Sciatic nerve (tissue), 2 donors: ENCODE measurements at regions not wholly inside any gene's neighbourhood (a gene's known extent, or its start where the extent isn't known, plus 50 kb on each side); places are given as distances from the start of the nearest gene placed in this dataset.
"Not testable (repeated sequence)": the region's sequence is repeated elsewhere in the genome, so short reads cannot be mapped to it uniquely, and the experiment has no call there.

ENCODE experiments used
- ATAC-seq: fragments of 200-7000 bp; cut with Tn5 transposase; one replicate; pipeline ENCODE4 v1.9.1; 2020; ENCODE audit warnings: mild to moderate bottlenecking, moderate library complexity
- DNase-seq: peaks from one replicate; pipeline ENCODE4 v3.0.0-alpha.2; 2020; ENCODE audit warnings: low spot score
- intact Hi-C: fragments of 100-400 bp; cut with DNase I; formaldehyde crosslinking; loops from one replicate; pipeline ENCODE4 v1.14.2; 2022
- donor health status: DM: no; HTN: no; CAD: no.
- donor health status: DM: no; HTN: no; CAD: no.

DNA sequence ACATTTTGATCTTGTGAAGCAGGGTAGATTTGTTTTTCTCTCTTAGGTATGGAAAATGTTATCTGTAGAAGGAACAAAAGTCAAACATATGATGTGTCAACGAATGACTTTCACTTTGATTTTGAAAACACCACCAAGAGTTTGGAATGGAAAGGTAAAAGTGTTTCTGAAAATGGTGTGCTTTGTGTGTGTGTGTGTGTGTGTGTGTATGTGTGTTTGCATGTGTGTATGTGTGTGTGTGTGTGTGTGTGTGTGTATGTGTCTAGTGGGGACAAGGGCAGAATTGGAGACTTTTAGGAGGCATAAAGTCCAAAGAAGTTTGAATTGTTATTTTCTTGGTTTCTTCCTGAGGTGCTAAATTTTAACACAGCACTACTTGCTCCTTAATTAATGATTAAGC lies 115.4 kb upstream of the PRKCQ start:
- ATAC-seq, result no peak
- intact Hi-C loops, result no loop called here
- DNase-seq, result no peak

DNA sequence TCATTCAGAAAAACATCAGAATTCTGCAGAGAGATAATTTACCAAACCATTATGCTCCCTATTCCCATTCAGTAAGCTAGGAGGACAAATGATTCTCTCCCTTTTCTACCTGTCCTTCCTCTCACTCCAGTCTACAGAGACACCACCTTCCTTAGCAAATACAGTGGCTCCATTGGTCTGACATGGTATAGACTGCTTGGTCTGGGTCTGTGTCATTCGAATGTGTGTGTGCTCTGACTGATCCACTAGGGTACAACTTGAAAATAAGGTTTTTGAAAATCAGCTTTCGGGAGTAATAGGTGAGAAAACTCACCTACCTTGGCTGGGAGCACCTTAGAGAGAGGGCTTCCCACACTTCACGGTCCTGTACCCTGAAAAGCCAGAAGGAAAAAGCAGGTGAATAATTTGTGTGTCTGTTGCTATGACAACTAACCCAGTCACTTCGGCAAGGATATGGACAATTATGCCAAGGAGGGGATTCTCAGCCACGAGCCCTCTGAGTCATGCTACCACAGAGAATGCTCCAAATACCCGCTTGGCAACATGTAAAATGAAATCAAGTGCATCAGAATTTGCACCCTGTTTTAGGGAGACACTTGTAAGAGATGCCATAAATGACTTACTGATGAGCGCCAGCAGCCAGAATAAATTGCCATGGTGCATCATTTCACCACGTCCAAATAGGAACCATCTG lies 114.5 kb upstream of the PRKCQ start:
- no peak for ATAC-seq
- intact Hi-C loops, result no loop called here
- no peak for DNase-seq

DNA sequence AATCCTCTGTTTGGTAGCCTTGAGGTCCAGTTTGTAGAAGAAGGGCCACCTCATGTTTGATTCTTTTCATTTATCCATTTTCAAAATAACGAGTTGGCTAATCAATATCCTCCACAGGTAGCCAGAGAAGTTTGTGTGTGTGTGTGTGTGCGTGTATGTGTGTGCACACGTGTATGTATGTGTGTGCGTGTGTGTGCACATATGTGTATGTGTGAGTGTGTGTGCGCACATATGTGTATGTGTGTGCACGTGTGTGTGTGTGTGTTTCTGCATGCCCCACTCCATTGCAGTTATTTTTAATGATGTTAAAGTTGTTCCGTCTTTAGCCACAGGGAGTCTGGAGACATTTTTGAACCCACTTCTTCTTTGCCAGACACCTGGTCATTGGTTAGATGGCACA lies 112.8 kb upstream of the PRKCQ start:
- intact Hi-C loops, result no loop called here
- ATAC-seq (no peak), DNase-seq (no peak)

DNA sequence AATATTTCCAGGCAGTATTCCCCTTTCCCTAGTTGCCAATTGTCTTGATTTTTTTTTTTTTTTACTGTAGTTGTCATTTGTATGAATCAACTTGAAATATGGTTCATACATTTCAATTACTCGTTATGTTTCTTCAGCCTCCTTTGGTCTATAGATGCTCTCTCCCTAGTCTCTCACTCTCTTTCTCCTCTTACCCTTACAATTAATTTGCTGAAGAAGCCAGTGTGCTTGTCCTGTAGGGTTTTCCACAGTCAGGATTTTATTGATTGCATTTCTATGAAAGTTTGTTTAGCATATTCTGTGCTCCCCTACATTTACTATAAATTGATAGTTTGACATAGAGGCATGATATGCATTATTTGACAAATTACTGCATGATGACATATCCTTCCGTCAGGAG lies 112.0 kb upstream of the PRKCQ start:
- no peak for ATAC-seq
- intact Hi-C loops, result no loop called here

DNA sequence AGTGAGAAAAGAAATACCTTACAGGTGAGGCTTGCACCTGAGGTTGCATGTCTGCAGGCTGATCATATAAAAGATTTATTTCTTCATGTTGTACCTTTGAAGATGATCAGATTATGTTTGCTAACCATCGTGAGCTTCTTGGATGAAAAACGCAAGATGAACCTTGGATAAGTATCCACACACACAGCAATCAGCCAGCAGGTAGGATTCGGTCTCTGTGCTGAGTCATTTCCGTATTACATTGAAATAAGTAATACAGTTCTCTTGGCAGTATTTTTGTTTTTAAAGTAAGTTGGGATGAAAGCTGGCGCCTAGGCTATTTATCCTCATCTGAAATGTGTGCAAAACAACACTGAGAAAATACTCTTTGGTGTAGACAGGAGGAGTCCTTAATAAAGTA lies 109.0 kb upstream of the PRKCQ start:
- no peak for ATAC-seq
- intact Hi-C loops, result no loop called here

More for the DNA sequence above, 112.0 kb upstream of the PRKCQ start:
- DNase-seq, result no peak

DNA sequence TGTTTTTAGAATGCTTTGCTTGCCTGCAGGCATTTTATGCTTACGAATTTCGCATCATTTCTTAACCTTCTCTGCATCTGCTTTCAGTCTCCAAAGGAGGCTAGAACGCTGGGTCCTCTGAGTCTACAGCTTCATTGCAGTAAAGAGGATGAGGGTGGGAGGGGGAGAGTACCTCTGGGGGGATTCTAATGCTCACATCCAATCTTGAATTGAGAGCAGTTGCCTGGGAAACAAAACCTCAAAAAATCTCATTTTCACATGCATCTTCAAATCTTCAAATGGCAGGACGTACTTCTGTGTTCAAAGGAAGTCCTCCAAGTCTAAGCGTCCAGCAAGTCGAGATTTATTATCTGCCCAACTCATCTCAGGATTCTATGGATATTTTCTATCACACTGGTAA lies 100.7 kb upstream of the PRKCQ start:
- ATAC-seq, result no peak
- intact Hi-C loops, result no loop called here
- DNase-seq, result no peak

More for the DNA sequence above, 109.0 kb upstream of the PRKCQ start:
- no peak for DNase-seq

DNA sequence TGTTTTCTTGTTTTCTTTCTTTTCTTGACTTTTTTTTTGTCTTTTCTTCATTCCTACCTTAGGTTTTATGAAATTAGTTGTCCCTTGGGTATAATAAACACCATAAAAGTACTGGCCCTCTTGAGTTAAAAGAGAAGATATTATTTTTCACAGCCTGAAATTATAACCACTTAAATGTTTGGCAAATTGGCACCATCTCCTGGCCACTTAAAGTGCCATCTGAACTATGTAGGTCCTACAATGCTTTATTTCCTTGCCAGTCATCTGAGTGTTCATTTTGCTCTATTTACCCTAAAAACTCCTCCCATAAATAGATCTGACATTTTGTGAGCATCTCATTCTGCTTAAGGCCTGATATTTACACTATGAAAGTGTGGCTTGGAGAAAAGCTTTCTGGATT lies 98.9 kb upstream of the PRKCQ start:
- ATAC-seq (no peak), DNase-seq (no peak)
- intact Hi-C loops, result no loop called here

DNA sequence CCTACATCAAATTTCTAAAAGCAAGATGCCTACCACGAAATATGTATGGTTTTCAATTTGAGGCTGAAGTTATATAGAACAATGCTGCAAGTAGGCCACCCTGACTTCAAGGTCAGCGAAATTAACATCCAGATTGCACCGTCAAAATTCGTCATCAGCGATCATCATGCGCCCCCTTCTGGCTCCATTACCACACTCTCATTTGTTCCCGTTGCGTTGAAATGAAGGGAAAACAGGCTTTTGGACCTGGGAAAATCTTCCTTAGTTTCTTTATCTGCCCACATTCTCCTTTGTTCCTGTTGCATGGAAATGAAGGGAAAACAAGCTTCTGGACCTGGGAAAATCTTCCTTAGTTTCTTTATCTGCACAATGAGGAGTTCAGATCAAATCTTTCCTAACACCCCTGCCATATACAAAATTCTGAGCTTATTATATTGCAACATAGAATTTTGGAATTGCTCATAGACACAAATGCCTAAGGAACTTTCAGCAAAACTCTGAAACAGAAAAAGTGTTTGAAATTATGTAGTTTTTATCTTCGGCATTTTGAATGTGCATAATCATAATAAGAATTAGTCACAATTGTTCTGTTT lies 98.2 kb upstream of the PRKCQ start:
- DNase-seq (peak; percentile 67), ATAC-seq (peak; percentile 55)
- intact Hi-C loops, result no loop called here

DNA sequence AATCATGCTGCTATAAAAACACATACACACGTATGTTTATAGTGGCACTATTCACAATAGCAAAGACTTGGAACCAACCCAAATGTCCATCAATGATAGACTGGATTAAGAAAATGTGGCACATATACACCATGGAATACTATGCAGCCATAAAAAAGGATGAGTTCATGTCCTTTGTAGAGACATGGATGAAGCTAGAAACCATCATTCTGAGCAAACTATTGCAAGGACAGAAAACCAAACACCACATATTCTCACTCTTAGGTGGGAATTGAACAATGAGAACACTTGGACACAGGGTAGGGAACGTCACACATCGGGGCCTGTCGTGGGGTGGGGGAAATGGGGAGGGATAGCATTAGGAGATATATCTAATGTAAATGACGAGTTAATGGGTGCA lies 97.1 kb upstream of the PRKCQ start:
- intact Hi-C loops, DNase-seq, ATAC-seq: not testable (repeated sequence)

DNA sequence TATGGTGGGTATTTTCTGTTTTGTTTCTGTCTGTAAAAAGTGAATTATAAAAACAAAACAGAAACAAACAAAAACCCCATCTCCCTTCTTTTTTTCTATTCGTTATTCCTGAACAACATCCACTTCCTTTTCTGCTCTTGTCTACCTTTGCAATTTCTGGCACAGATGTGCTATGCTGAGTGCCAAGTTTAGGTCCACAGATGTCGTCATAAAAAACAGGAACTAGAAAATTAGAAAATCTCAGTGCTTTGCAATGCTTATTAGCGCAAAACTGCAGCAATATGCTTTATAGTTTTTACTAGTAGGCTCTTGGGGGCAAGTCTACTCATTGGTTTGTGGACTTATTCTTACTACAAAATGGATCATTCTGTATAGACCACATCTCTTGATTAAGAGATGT lies 94.2 kb upstream of the PRKCQ start:
- ATAC-seq, result no peak
- no peak for DNase-seq
- intact Hi-C loops, result no loop called here

DNA sequence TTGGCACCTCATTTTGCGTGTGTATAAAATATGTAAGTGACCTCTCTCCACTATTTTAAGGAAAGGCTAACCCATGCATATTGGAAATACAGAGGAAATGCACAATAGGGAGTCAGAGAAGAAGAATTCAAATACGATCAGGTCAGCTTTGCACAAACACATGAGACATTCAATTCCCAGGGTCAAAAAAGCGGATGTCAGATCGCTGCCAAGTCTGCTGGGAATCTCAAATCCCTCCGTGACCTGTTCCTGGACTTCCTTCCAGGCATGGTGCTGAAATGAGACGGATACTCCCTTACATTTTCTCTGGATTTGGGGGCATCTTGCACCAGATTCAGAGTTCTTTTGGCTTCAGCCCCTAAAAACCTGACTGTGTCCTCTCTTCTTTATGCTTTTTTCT lies 91.9 kb upstream of the PRKCQ start:
- no peak for DNase-seq
- ATAC-seq, result no peak
- intact Hi-C loops, result no loop called here

DNA sequence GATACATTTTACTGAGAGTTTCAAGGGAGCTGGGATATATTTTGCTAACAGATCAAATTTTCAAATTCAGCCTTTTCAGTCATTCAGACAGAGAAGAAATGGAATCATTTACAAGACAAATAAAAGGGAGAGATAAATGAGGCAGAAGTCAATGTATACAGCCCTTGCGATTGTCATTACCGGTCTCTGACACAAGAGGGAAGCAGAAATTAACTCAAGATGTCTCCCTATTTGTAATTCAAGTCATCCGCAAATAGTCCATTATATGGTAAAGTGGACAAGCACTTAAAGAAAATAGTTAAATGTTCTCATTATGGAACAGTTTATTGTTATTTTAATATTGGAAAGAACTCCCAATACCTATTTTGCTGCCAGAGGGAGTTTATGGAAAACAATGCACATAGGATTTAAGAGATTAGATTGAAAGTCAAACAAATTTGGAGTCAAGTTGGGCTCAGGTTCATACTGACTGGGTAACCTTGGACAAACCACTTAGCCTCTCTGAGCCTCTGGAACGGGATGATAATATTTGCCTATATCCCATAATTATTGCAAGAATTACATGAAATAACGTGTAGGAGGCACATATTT lies 89.3 kb upstream of the PRKCQ start:
- intact Hi-C loops, result no loop called here
- no peak for ATAC-seq
- no peak for DNase-seq

DNA sequence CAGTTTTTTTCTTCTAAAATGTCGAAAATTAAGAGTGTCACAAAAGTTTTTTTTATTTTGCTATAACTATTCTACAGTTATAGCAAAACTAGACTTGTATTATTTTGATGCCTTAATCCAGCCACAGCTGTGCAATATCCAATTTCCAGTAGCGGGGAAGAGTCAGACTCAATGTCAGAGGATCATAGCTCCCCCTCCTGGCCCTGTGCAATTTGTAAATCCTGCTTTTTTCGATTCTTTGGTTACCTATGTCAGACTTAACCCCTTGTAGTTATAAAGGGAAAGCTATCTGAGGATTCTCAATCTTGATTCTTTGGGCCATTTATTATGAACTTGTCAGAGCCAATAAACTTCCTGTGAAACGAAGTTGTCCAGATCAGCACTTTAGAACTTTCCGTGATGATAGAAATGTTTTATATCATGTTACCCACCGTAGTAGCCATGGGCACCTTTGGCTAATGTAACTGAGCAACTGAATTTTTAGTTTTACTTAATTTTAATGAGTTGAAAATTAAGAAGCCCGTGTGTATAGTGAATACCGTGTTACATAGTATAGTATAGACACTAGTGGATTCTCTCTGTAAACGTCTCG lies 87.7 kb upstream of the PRKCQ start:
- intact Hi-C loops, result no loop called here
- no peak for ATAC-seq
- no peak for DNase-seq

DNA sequence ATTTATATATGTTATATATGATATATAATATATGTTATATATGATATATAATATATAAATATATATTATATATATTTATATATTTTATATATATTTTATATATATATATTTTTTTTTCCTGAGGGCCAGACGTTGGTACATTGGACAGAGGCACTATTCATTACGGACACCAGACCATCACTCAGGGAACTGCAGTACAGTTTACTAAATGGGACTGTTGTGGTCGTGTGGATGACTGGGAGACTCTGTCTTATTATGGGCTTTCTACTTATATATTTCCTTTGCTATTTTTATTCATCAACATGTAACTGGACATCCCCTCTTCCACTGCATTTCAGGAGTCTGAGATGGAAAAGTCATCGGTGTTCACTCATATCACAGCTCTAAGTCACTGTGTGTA lies 87.1 kb upstream of the PRKCQ start:
- DNase-seq, result no peak
- ATAC-seq, result no peak
- intact Hi-C loops, result no loop called here

DNA sequence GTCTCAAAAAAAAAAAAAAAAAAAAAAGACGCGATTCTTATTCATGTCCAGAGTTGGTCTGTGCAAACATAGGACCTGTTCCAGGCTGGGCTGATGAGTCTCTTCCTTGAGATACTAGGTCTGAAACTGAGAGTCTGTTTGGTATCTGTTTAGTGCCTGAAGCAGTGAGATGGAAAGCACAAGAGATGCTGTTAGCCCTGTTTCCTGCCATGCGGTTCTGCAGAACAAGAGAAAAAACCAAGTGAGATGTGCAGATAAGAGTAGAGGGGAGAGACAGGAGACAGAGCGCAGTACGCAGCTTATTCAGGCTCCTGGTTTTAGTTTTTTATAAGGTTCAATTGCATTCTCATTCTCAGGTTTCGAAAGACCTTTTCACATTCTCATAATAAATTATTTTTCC lies 85.8 kb upstream of the PRKCQ start:
- no peak for ATAC-seq
- intact Hi-C loops, result no loop called here
- no peak for DNase-seq

DNA sequence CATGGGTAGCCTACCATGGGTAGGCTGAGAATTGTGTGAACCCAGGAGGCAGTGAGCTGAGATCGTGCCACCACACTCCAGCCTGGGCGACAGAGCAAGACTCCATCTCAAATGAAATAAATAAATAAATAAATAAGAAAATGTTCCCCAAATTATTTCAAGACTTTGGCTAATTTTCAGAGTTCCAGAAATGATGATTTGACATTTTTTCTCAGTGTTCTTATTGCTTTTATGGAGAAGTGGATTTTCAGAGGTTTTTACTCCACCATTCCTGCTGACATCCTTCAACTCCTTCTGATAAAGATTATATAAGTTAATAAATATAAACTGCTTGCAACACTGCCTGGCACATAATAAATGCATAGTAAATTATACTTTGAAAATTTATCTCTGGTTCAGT lies 80.4 kb upstream of the PRKCQ start:
- ATAC-seq, result no peak
- intact Hi-C loops, result no loop called here
- DNase-seq, result no peak

DNA sequence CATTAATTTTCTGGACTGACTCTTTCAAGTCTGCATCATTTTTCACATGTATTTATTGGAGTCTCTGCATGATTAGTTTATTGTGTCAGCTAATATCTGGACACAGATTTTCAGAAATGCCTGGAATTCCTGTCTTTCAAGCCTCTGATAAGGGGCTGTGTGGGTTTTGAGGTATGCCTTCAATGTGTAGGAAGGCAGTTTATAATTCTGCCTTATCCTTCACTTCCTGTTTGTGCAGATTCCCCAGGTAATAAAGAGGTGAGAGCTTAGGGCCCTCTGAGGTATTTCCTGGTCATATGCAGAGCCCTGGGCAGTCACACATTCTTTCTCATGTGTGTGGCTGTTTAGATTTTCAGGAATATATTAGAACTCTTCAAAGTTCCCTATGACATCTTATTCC lies 79.4 kb upstream of the PRKCQ start:
- intact Hi-C loops, result no loop called here
- no peak for DNase-seq
- no peak for ATAC-seq

DNA sequence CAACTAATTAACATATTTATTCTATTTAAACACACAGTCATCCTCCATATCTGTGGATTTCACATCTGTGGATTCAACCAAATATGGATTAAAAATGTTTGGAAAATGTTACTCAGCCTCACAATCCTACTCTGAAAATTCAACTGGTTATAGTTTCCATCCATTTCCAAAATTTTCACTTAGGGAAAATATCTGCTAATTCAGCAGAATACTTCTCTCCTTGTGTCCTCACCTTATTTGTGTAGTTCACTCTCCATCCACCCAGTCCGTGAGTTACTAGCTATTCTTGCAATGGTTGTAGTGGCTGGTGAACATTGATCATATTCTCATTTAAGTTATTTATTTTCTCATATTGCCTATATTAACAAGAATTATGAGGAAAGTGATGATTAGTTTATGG lies 77.6 kb upstream of the PRKCQ start:
- ATAC-seq (no peak), DNase-seq (no peak)
- intact Hi-C loops, result no loop called here

DNA sequence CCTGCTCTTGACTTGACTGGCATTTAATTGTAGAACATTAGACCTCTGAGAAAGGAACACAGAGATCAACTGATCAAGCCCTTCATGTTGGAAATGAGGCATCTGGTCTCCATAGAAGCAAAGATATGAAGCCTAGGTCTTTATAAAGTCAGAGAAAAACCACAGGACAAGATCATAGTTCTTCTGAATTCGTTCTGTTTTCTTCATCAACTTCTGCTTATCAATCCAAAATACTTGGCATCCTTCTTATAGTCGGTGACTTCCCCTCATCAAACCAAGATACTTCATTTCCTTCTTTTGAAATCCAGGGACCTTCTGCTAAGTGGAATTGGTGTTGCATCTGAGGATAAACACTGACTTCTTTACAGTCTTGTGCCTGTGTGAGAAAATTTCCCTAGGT lies 77.1 kb upstream of the PRKCQ start:
- ATAC-seq (no peak), DNase-seq (no peak)
- intact Hi-C loops, result no loop called here

DNA sequence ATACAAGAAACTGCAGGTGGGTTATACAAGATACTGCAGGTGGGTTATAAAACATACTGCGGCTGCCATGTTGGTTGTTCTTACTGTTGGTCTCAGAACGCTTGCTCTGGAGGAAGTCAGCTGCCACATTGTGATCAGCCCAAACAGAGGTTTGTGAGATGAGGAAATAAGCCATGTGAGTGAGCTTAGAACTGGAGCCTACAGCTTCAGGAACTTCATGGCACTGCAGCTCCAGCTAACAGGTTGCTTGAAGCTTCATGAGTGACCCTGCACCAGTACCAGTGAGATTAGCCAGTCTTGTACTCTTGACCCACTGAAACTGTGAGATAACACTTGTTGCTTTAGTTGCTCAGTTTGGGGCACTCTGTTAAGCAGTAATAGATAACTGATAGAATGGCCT lies 74.5 kb upstream of the PRKCQ start:
- intact Hi-C loops, result no loop called here
- ATAC-seq, result no peak
- DNase-seq, result no peak

DNA sequence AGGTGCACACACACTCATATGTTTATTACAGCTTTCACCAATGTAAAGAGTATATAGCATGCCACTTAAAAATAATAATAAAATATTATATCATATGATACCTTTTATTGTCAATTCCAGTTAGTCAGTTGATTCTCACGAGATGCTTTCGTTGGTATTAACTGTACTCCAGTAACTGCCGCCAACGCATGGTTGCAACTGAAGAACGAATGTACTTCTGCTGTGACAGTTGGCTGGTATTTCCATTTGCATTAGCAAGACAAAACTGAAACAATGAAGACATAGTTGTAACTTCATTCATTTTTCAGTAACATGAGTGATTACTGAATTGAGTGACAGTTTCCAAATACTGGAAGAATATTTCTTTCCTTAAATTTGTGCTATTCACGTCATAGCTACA lies 70.5 kb upstream of the PRKCQ start:
- ATAC-seq (no peak), DNase-seq (no peak)
- intact Hi-C loops, result no loop called here
